GM23338 (cell line): ENCODE measurements at regions not wholly inside any gene's neighbourhood (a gene's known extent, or its start where the extent isn't known, plus 50 kb on each side); places are given as distances from the start of the nearest gene placed in this dataset.

Experiments used
- EZH2phosphoT487 ChIP-seq: fragments of 200-600 bp; sonication (generic); IDR thresholded peaks from one replicate; pipeline ENCODE4 v1.8.1; 2018; ENCODE audit warnings: antibody characterized with exemption; ENCODE audit not compliant: unreplicated experiment
- TF ChIP-seq, protein P1 (sequence below): IDR thresholded peaks from one replicate; pipeline ENCODE4 v1.6.1; 2018; ENCODE audit warnings: antibody characterized with exemption; ENCODE audit not compliant: unreplicated experiment

DNA sequence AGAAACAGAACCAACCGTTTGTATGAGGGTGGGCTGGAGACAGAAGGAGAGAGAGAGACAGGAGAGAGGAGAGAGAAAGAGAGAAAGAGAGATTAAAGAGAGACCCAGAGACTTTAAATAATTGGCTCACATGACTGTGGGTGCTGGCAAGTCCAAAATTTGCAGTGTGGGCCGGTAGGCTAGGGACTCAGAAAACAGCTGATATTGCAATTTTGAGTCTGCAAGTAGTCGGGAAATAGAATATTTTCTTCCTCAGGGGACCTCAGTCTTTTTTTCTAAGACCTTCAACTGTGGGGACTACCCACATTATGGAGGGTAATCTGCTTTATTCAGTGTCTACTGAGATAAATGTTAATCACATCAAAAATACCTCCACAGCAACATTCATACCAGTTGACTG, 1439.0 kb downstream of the CDH11 start:
- TF ChIP-seq EZH2phosphoT487, result no peak
- TF ChIP-seq, protein P1, sequence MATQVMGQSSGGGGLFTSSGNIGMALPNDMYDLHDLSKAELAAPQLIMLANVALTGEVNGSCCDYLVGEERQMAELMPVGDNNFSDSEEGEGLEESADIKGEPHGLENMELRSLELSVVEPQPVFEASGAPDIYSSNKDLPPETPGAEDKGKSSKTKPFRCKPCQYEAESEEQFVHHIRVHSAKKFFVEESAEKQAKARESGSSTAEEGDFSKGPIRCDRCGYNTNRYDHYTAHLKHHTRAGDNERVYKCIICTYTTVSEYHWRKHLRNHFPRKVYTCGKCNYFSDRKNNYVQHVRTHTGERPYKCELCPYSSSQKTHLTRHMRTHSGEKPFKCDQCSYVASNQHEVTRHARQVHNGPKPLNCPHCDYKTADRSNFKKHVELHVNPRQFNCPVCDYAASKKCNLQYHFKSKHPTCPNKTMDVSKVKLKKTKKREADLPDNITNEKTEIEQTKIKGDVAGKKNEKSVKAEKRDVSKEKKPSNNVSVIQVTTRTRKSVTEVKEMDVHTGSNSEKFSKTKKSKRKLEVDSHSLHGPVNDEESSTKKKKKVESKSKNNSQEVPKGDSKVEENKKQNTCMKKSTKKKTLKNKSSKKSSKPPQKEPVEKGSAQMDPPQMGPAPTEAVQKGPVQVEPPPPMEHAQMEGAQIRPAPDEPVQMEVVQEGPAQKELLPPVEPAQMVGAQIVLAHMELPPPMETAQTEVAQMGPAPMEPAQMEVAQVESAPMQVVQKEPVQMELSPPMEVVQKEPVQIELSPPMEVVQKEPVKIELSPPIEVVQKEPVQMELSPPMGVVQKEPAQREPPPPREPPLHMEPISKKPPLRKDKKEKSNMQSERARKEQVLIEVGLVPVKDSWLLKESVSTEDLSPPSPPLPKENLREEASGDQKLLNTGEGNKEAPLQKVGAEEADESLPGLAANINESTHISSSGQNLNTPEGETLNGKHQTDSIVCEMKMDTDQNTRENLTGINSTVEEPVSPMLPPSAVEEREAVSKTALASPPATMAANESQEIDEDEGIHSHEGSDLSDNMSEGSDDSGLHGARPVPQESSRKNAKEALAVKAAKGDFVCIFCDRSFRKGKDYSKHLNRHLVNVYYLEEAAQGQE, result no peak
